GM19468 (cell line): ENCODE measurements at regions not wholly inside any gene's neighbourhood (a gene's known extent, or its start where the extent isn't known, plus 50 kb on each side); places are given as distances from the start of the nearest gene placed in this dataset.

ENCODE experiments used
- ATAC-seq: cut with Tn5 transposase; IDR thresholded peaks from one replicate; pipeline ENCODE4 v1.9.1; 2021; ENCODE audit warnings: mild to moderate bottlenecking, moderate library complexity, moderate number of reproducible peaks; ENCODE audit not compliant: unreplicated experiment; ENCODE audit errors: extremely low read depth

- ATAC-seq: no peak
Measured at GRCh38 chr12:125687820-125688219, 622.6 kb downstream of the AACS start.

- no peak for ATAC-seq
Measured at GRCh38 chr12:125688223-125688622, 623.0 kb downstream of the AACS start.

- no peak for ATAC-seq
Measured at GRCh38 chr12:125688881-125689280, 623.6 kb downstream of the AACS start.

GRCh38 chr12:125689576-125690410 lies 624.6 kb downstream of the AACS start:
- no peak for ATAC-seq

GRCh38 chr12:125690841-125691240 lies 625.6 kb downstream of the AACS start:
- no peak for ATAC-seq

- no peak for ATAC-seq
Measured at GRCh38 chr12:125696054-125696453, 630.8 kb downstream of the AACS start.

- ATAC-seq: no peak
Measured at GRCh38 chr12:125704803-125705202, 639.6 kb downstream of the AACS start.

- ATAC-seq: no peak
Measured at GRCh38 chr12:125720961-125721360, 655.7 kb downstream of the AACS start.

- ATAC-seq: no peak
Measured at GRCh38 chr12:125734137-125734536, 668.9 kb downstream of the AACS start.

- no peak for ATAC-seq
Measured at GRCh38 chr12:125738211-125738610, 673.0 kb downstream of the AACS start.

GRCh38 chr12:125742413-125742812 lies 677.2 kb downstream of the AACS start:
- no peak for ATAC-seq

GRCh38 chr12:125744201-125744600 lies 679.0 kb downstream of the AACS start:
- ATAC-seq: no peak

GRCh38 chr12:125755512-125755911 lies 690.3 kb downstream of the AACS start:
- ATAC-seq: no peak

- ATAC-seq: no peak
Measured at GRCh38 chr12:125766091-125766490, 700.9 kb downstream of the AACS start.

- no peak for ATAC-seq
Measured at GRCh38 chr12:125772403-125772802, 707.2 kb downstream of the AACS start.

GRCh38 chr12:125773033-125773640 lies 707.9 kb downstream of the AACS start:
- ATAC-seq: no peak

GRCh38 chr12:125775507-125775906 lies 710.3 kb downstream of the AACS start:
- no peak for ATAC-seq

GRCh38 chr12:125776212-125776611 lies 711.0 kb downstream of the AACS start:
- ATAC-seq: no peak

- ATAC-seq: no peak
Measured at GRCh38 chr12:125786143-125786542, 720.9 kb downstream of the AACS start.

GRCh38 chr12:125794401-125794800 lies 729.2 kb downstream of the AACS start:
- no peak for ATAC-seq

GRCh38 chr12:125797421-125798175 lies 732.4 kb downstream of the AACS start:
- ATAC-seq: no peak
